T-cell (primary cell): ENCODE measurements at regions not wholly inside any gene's neighbourhood (a gene's known extent, or its start where the extent isn't known, plus 50 kb on each side); places are given as distances from the start of the nearest gene placed in this dataset.

ENCODE experiments used
- ATAC-seq, 4 experiments: fragments of 200-7000 bp in 3 of 4; fragments of 150-1000 bp in 1 of 4; cut with Tn5 transposase; replicated peaks in 1 of 4; 1 replicate in 3 of 4; 2 replicates in 1 of 4; pipeline ENCODE4 v1.10.0; 2021; ENCODE audit warnings: moderate library complexity in 3 of 4, mild to moderate bottlenecking in 2 of 4, moderate number of reproducible peaks in 1 of 4
- CTCF ChIA-PET, 2 donors: fragments of 300-600 bp; sonication (Branson Sonifier 250); formaldehyde crosslinking; loops; one replicate each; lab custom pipeline; 2022; ENCODE audit warnings: antibody characterized with exemption in 2 of 2; lab: Charles Lee
- POLR2A ChIA-PET, 2 donors: fragments of 300-600 bp; sonication (Branson Sonifier 250); formaldehyde crosslinking; loops; one replicate each; lab custom pipeline; 2022; ENCODE audit warnings: antibody characterized with exemption in 2 of 2; lab: Charles Lee
- DNase-seq, 35 experiments: peaks; one replicate each; pipeline versions ENCODE4 v3.0.0 to v3.0.0-alpha.2; 2013 to 2023
- H3K27ac ChIP-seq: one replicate; pipeline ENCODE4 v1.5.1; 2013; ENCODE audit warnings: low read length
- H3K27me3 ChIP-seq, 2 experiments: replicated peaks in 1 of 2; 1 replicate in 1 of 2; 2 replicates in 1 of 2; pipeline versions ENCODE4 v1.6.1 to v1.7.0; 2013; ENCODE audit warnings: low read length in 1 of 2, mixed read lengths in 1 of 2; ENCODE audit not compliant: control insufficient read depth in 2 of 2, insufficient read depth in 2 of 2; ENCODE audit errors: extremely low read depth in 1 of 2
- H3K36me3 ChIP-seq, 2 donors: 1 replicate in 1 of 2; 2 replicates in 1 of 2; pipeline versions ENCODE4 v1.6.1 to v1.7.0; 2013; ENCODE audit warnings: low read length in 1 of 2; ENCODE audit not compliant: control insufficient read depth in 2 of 2, insufficient read depth in 1 of 2; ENCODE audit errors: extremely low read depth in 1 of 2
- H3K4me1 ChIP-seq, 2 experiments: 1 replicate in 1 of 2; 2 replicates in 1 of 2; pipeline versions ENCODE4 v1.6.1 to v1.7.0; 2013; ENCODE audit warnings: low read length in 2 of 2, mixed read lengths in 1 of 2; ENCODE audit not compliant: insufficient read depth in 2 of 2, control insufficient read depth in 1 of 2; ENCODE audit errors: extremely low read depth in 1 of 2
- H3K4me3 ChIP-seq, 2 donors: 1 replicate in 1 of 2; 2 replicates in 1 of 2; pipeline versions ENCODE4 v1.5.1 to v1.7.0; 2013; ENCODE audit warnings: mild to moderate bottlenecking in 2 of 2, low read length in 1 of 2, moderate library complexity in 1 of 2; ENCODE audit not compliant: control insufficient read depth in 1 of 2; ENCODE audit errors: extremely low read depth in 1 of 2
- H3K9me3 ChIP-seq: 2 replicates; pipeline ENCODE4 v1.7.0; 2013
- H3K27ac Mint-ChIP-seq, 2 donors: one replicate each; pipeline ENCODE4 v1.8.0; 2020 to 2021; ENCODE audit warnings: mild to moderate bottlenecking in 2 of 2, mixed read lengths in 2 of 2
- H3K27me3 Mint-ChIP-seq, 2 donors: one replicate each; pipeline ENCODE4 v1.8.0; 2021 to 2022; ENCODE audit warnings: mixed read lengths in 2 of 2
- H3K36me3 Mint-ChIP-seq: one replicate; pipeline ENCODE4 v1.8.0; 2021; ENCODE audit warnings: mixed read lengths
- H3K4me1 Mint-ChIP-seq, 3 donors: one replicate each; pipeline ENCODE4 v1.8.0; 2020 to 2022; ENCODE audit warnings: mixed read lengths in 3 of 3, mild to moderate bottlenecking in 1 of 3
- H3K4me3 Mint-ChIP-seq, 3 donors: one replicate each; pipeline ENCODE4 v1.8.0; 2020 to 2022; ENCODE audit warnings: mild to moderate bottlenecking in 3 of 3, mixed read lengths in 3 of 3, moderate library complexity in 3 of 3
- H3K9me3 Mint-ChIP-seq, 3 donors: one replicate each; pipeline ENCODE4 v1.8.0; 2020 to 2022; ENCODE audit warnings: mixed read lengths in 3 of 3
- WGBS: methylation state at CpG from one replicate; pipeline ENCODE4 v1.1.5; 2013; ENCODE audit warnings: missing lambda C conversion rate; ENCODE audit not compliant: insufficient coverage; 5-methylcytosine and 5-hydroxymethylcytosine counted together

DNA sequence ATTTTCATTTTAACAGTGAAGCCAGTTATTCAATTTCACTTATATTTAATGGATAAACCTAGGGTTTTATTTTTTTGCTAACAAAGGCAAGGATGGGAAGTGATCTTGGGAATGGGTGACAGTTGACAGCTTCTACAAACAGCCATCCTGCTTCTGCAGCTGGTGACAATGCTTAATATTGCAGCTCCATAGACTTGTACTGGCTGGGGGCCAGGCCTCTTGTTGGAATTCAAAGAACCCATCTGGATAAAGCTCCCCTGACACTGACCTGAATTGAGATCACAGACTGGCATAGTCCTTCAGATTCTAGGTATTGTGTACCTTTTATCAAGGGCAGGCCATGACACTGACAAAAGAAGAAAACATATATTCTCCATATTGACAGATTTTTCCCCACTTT lies 664.6 kb upstream of the FOXG1 start:
- ChIA-PET POLR2A (no interaction called here), CTCF (no interaction called here)
- Mint-ChIP-seq H3K4me3 (no peak overlapping the region), H3K4me1 (no peaks in the 10 kb centered on the region), H3K36me3 (no peaks in the 10 kb centered on the region), H3K27me3 (no peaks in the 10 kb centered on the region), H3K9me3 (peaks cover 4 to 19% (median 10%) of the 10 kb centered on the region in 3 donors), H3K27ac (no peak overlapping the region)
- no peak for ATAC-seq
- DNase-seq, result no peak
- no peaks in the 10 kb centered on the region for H3K36me3 ChIP-seq
- no peak overlapping the region for H3K27ac ChIP-seq
- H3K27me3 ChIP-seq, result no peaks in the 10 kb centered on the region
- H3K9me3 ChIP-seq, result peaks cover 4% of the 10 kb centered on the region
- H3K4me1 ChIP-seq, result no peaks in the 10 kb centered on the region
- no peak overlapping the region for H3K4me3 ChIP-seq

DNA sequence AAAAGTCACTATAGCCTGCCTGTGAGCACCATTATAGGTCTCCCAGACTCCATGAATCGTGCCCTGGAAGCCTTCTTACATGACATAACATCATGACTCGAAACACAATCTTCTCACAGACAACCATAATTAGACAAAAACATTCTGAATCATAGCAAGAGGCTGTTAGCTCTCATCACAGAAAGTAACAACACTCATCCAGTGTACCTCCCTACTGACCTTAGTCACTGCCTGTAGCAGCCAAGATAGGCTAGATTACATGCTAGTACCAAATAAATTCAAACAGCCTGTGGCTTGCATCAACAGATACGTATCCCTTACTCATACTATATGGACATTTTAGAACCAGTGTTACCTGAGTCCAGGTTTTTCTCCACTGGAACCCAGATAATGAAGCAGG lies 663.8 kb upstream of the FOXG1 start:
- no peaks in the 10 kb centered on the region for H3K36me3 ChIP-seq
- DNase-seq, result no peak
- no peaks in the 10 kb centered on the region for H3K27me3 Mint-ChIP-seq
- H3K27ac ChIP-seq, result no peak overlapping the region
- no peak overlapping the region for H3K4me3 Mint-ChIP-seq
- H3K4me3 ChIP-seq, result no peak overlapping the region
- peaks cover 4% of the 10 kb centered on the region for H3K9me3 ChIP-seq
- H3K36me3 Mint-ChIP-seq, result no peaks in the 10 kb centered on the region
- POLR2A ChIA-PET, result interaction anchor here in 1 of 2 donors (0.7 kb wide), 1 partner anchor 22 kb away, joined by 3 read pairs; no protein-coding TSS in a partner anchor
- no peaks in the 10 kb centered on the region for H3K4me1 ChIP-seq
- H3K4me1 Mint-ChIP-seq, result no peaks in the 10 kb centered on the region
- H3K9me3 Mint-ChIP-seq, result peaks cover 4 to 17% (median 12%) of the 10 kb centered on the region in 3 donors
- no peak for ATAC-seq
- WGBS, result 42% methylated on average over 2 of the region's 3 CpGs
- no peak overlapping the region for H3K27ac Mint-ChIP-seq
- H3K27me3 ChIP-seq, result no peaks in the 10 kb centered on the region
- CTCF ChIA-PET, result no interaction called here

DNA sequence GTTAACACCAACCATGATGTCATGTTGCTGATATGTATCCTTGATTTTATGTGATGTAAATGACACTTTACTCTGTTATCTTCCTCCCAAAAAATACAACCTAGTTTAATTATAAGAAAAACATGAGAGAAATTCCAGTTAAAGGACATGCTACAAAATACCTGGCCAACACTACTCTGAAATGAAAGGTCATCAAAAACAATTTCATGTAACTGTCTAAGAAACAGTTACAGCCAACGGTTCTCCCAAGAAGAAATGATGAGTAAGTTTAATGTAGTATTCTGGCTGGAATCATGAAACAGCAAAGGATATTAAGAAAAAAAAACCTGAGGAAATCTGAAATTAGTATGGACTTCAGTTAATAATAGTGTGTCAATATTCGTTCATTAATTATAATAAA lies 653.3 kb upstream of the FOXG1 start:
- ATAC-seq (no peak), DNase-seq (no peak)
- Histone ChIP-seq H3K4me1 (no peaks in the 10 kb centered on the region), H3K27ac (no peak overlapping the region), H3K9me3 (peaks cover 3% of the 10 kb centered on the region), H3K4me3 (no peak overlapping the region), H3K27me3 (no peaks in the 10 kb centered on the region), H3K36me3 (no peaks in the 10 kb centered on the region)
- POLR2A ChIA-PET, result no interaction called here
- Mint-ChIP-seq H3K4me1 (no peaks in the 10 kb centered on the region), H3K27ac (no peak overlapping the region), H3K4me3 (no peak overlapping the region), H3K27me3 (no peaks in the 10 kb centered on the region), H3K9me3 (peaks cover 4 to 28% (median 20%) of the 10 kb centered on the region in 3 donors), H3K36me3 (no peaks in the 10 kb centered on the region)
- no CpG with 5 or more reads among the region's 2 CpGs for WGBS
- CTCF ChIA-PET, result no interaction called here

DNA sequence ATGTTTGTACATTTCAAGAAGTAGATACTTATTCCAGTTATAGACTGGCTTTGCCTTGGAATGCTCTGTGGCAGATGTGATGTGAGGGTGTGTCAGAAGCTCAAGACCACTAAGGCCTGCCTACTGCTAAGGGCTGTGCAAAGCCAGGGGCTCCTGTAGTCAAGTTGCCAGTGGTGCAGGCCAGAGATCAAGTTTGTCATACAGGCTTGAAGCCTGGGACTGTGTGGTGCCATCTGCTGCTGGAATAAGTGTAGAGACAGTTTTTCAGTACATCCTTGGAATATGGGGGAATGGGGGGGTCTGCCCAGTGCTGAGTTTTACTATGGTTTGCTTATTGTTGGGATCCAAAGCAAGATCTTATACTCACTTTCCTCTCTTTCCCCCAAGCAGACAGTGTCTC lies 649.9 kb upstream of the FOXG1 start:
- Mint-ChIP-seq H3K4me1 (no peaks in the 10 kb centered on the region), H3K4me3 (no peak overlapping the region), H3K27ac (no peak overlapping the region), H3K36me3 (no peaks in the 10 kb centered on the region), H3K27me3 (no peaks in the 10 kb centered on the region), H3K9me3 (peaks cover 8 to 42% (median 23%) of the 10 kb centered on the region in 3 donors)
- Histone ChIP-seq H3K4me3 (no peak overlapping the region), H3K4me1 (no peaks in the 10 kb centered on the region), H3K27me3 (no peaks in the 10 kb centered on the region), H3K27ac (no peak overlapping the region), H3K9me3 (peaks cover 3% of the 10 kb centered on the region), H3K36me3 (no peaks in the 10 kb centered on the region)
- ATAC-seq (no peak), DNase-seq (no peak)
- CTCF ChIA-PET, result no interaction called here
- POLR2A ChIA-PET, result no interaction called here

DNA sequence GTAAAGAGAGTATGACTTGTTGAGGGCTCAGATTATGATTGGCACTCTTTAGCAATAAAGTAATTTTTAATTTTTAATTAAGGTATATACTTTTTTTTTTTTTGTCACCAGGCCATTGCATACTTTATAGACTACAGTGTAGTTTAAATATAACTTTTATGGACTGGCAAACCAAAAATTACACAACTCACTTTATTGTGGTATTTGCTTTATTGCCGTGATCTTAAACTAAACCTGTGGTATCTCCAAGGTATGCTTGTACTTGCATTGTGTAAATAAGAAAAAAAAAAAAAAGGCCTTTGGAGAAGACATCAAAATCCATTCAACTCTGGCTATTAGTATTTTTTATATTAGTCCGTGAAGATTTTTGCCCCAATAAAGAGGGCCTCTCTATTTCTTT lies 646.7 kb upstream of the FOXG1 start:
- WGBS, result no CpG with 5 or more reads among the region's 2 CpGs
- Histone ChIP-seq H3K4me3 (no peak overlapping the region), H3K36me3 (no peaks in the 10 kb centered on the region), H3K4me1 (no peaks in the 10 kb centered on the region), H3K9me3 (peaks cover 3% of the 10 kb centered on the region), H3K27ac (no peak overlapping the region), H3K27me3 (no peaks in the 10 kb centered on the region)
- POLR2A ChIA-PET, result no interaction called here
- no peak for ATAC-seq
- no peaks in the 10 kb centered on the region for H3K36me3 Mint-ChIP-seq
- H3K4me1 Mint-ChIP-seq, result no peaks in the 10 kb centered on the region
- no peaks in the 10 kb centered on the region for H3K27me3 Mint-ChIP-seq
- CTCF ChIA-PET, result no interaction called here
- no peak for DNase-seq
- peaks cover 15 to 44% (median 33%) of the 10 kb centered on the region in 3 donors for H3K9me3 Mint-ChIP-seq
- H3K4me3 Mint-ChIP-seq, result no peak overlapping the region
- H3K27ac Mint-ChIP-seq, result no peak overlapping the region

DNA sequence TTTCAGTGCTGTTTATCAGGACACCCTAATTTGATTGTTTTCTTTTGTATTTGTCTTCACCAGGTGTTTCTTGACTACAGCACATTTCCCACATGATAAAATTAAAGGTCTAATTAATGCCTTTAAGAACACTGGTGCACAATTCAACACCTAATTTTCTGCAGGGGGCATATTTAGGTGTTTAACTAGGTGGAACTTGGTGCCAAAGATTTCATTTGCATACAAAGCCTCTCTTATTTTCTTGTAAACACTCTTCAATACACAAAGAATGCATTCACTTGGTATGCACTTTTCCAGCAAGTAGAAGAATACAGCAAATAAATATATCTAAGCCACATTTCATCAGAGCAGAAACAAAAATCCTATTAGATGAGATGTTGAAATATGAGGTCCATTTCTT lies 646.2 kb upstream of the FOXG1 start:
- no peak overlapping the region for H3K27ac ChIP-seq
- CTCF ChIA-PET, result no interaction called here
- H3K36me3 ChIP-seq, result no peaks in the 10 kb centered on the region
- Mint-ChIP-seq H3K36me3 (no peaks in the 10 kb centered on the region), H3K27me3 (no peaks in the 10 kb centered on the region), H3K27ac (no peak overlapping the region), H3K9me3 (peaks cover 15 to 44% (median 31%) of the 10 kb centered on the region in 3 donors), H3K4me3 (no peak overlapping the region), H3K4me1 (no peaks in the 10 kb centered on the region)
- ATAC-seq, result no peak
- POLR2A ChIA-PET, result no interaction called here
- peaks cover 3% of the 10 kb centered on the region for H3K9me3 ChIP-seq
- no peak for DNase-seq
- no peaks in the 10 kb centered on the region for H3K27me3 ChIP-seq
- H3K4me3 ChIP-seq, result no peak overlapping the region
- H3K4me1 ChIP-seq, result no peaks in the 10 kb centered on the region
